Vagina (tissue), 2 donors: ENCODE measurements at regions not wholly inside any gene's neighbourhood (a gene's known extent, or its start where the extent isn't known, plus 50 kb on each side); places are given as distances from the start of the nearest gene placed in this dataset.

ENCODE experiments used
- POLR2A ChIP-seq, 2 donors: fragments of 450-650 bp; IDR thresholded peaks; one replicate each; pipeline ENCODE4 v1.6.1; 2017; ENCODE audit warnings: antibody characterized with exemption in 2 of 2, mild to moderate bottlenecking in 2 of 2, moderate library complexity in 2 of 2
- TF ChIP-seq, protein P1 (sequence below), 3 experiments: fragments of 450-650 bp in 2 of 3; fragments of 200-600 bp in 1 of 3; sonication (generic) in 1 of 3; IDR thresholded peaks; one replicate each; pipeline ENCODE4 v1.5.1; 2017 to 2019; ENCODE audit warnings: antibody characterized with exemption in 3 of 3, mild to moderate bottlenecking in 2 of 3, moderate library complexity in 2 of 3

DNA sequence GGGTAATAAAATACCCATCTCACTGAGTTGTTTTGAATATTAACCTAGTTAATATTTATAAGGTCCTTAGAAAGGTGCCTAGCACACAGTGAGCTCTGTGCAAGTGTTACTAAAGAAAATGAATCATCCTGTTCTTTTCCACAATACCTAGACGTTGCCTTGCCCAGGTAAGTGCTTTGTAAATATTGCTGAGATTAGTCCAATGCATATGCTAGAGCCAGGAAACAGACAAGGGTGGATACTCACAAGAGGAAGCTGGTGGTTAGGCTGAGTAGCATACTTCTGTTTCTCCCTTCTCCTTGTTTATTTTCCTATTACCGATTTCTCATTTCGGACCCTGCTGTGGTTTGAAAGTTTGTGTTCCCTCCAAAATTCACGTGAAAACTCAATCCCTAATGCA lies 58.1 kb upstream of the BARX2 start:
- TF ChIP-seq, protein P1, sequence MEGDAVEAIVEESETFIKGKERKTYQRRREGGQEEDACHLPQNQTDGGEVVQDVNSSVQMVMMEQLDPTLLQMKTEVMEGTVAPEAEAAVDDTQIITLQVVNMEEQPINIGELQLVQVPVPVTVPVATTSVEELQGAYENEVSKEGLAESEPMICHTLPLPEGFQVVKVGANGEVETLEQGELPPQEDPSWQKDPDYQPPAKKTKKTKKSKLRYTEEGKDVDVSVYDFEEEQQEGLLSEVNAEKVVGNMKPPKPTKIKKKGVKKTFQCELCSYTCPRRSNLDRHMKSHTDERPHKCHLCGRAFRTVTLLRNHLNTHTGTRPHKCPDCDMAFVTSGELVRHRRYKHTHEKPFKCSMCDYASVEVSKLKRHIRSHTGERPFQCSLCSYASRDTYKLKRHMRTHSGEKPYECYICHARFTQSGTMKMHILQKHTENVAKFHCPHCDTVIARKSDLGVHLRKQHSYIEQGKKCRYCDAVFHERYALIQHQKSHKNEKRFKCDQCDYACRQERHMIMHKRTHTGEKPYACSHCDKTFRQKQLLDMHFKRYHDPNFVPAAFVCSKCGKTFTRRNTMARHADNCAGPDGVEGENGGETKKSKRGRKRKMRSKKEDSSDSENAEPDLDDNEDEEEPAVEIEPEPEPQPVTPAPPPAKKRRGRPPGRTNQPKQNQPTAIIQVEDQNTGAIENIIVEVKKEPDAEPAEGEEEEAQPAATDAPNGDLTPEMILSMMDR (IDR thresholded peaks at IDR 0.05), result no peak
- TF ChIP-seq POLR2A (IDR thresholded peaks at IDR 0.05), result no peak
